NT2/D1 (cell line): ENCODE measurements at regions not wholly inside any gene's neighbourhood (a gene's known extent, or its start where the extent isn't known, plus 50 kb on each side); places are given as distances from the start of the nearest gene placed in this dataset.

Source experiments
- YY1 ChIP-seq: IDR thresholded peaks from 2 replicates; pipeline ENCODE4 v1.6.1; 2011; ENCODE audit not compliant: insufficient read length, insufficient read depth
- ZNF274 ChIP-seq: IDR thresholded peaks from 2 replicates; pipeline ENCODE4 v1.6.1; 2011; ENCODE audit warnings: mild to moderate bottlenecking, low read depth, low read length

GRCh38 chr3:72368331-72368975 lies 479.8 kb downstream of the SHQ1 start:
- TF ChIP-seq YY1 (no peak), ZNF274 (no peak)
